Mucosa of rectum (tissue), 2 donors: ENCODE measurements at regions not wholly inside any gene's neighbourhood (a gene's known extent, or its start where the extent isn't known, plus 50 kb on each side); places are given as distances from the start of the nearest gene placed in this dataset.

Source experiments
- H3K27ac ChIP-seq, 2 donors: one replicate each; pipeline ENCODE4 v1.7.0; 2013; ENCODE audit warnings: inconsistent platforms in 2 of 2, low read depth in 2 of 2, low read length in 2 of 2
- H3K27me3 ChIP-seq, 2 donors: one replicate each; pipeline ENCODE4 v1.7.0; 2013; ENCODE audit warnings: low read length in 2 of 2; ENCODE audit not compliant: control insufficient read depth in 2 of 2, insufficient read depth in 2 of 2
- H3K36me3 ChIP-seq, 2 donors: one replicate each; pipeline ENCODE4 v1.7.0; 2013; ENCODE audit warnings: low read length in 2 of 2; ENCODE audit not compliant: control insufficient read depth in 2 of 2, insufficient read depth in 2 of 2
- H3K4me1 ChIP-seq, 2 donors: one replicate each; pipeline ENCODE4 v1.7.0; 2013; ENCODE audit warnings: low read length in 2 of 2, mild to moderate bottlenecking in 1 of 2; ENCODE audit not compliant: control insufficient read depth in 2 of 2, insufficient read depth in 2 of 2
- H3K4me3 ChIP-seq, 2 donors: one replicate each; pipeline ENCODE4 v1.7.0; 2013; ENCODE audit warnings: low read length in 2 of 2
- H3K9ac ChIP-seq, 2 donors: one replicate each; pipeline ENCODE4 v1.7.0; 2013; ENCODE audit warnings: low read length in 2 of 2, low read depth in 1 of 2, mild to moderate bottlenecking in 1 of 2
- H3K9me3 ChIP-seq, 2 donors: one replicate each; pipeline ENCODE4 v1.7.0; 2013; ENCODE audit warnings: low read length in 2 of 2; ENCODE audit not compliant: control insufficient read depth in 2 of 2
- donor health status: healthy.
- donor health status: Normal muscosa, but diverticular disease.

DNA sequence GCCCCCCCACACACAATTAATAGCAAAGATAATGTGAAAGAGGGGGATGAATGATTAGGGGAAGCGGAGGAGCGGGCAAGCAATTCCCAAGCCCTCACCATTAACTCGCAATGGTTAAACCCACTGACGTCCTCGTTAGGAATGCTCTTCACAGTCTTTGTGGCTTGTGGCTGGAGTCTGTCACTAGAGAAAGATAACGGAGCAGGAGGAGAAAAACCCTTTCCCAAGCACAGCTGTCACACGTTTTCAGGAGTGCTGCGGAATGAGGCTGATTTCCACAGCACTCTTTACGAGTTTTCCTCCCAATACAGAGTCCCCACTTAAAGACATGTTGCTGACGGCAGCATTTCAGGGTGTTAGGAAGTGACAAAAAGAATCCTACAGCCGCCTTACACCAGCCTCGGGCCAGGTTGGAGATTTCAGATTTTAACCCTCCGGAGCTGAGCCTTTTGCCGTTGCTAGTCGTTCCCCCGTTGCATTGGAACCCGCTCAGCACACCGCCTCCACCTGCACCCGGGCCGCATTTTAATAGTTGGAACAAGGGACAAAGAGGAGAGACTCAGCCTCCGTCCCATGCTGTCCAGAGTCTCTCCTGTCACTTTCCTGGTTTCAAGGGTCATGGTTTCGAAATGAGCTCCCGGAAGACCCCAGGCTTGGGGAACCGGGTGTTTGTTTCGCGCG, 92.2 kb downstream of the GEMIN8 start:
- H3K9ac ChIP-seq: peak overlapping the region in 1 of 2 donors; percentile 34
- H3K4me3 ChIP-seq: peak overlapping the region; percentile 29 to 48
- H3K9me3 ChIP-seq: no peaks in the 10 kb centered on the region
- no peaks in the 10 kb centered on the region for H3K36me3 ChIP-seq
- H3K27me3 ChIP-seq: peaks cover 21 to 25% of the 10 kb centered on the region in 2 donors
- no peak overlapping the region for H3K27ac ChIP-seq
- peaks cover 0 to 2% of the 10 kb centered on the region in 2 donors for H3K4me1 ChIP-seq

DNA sequence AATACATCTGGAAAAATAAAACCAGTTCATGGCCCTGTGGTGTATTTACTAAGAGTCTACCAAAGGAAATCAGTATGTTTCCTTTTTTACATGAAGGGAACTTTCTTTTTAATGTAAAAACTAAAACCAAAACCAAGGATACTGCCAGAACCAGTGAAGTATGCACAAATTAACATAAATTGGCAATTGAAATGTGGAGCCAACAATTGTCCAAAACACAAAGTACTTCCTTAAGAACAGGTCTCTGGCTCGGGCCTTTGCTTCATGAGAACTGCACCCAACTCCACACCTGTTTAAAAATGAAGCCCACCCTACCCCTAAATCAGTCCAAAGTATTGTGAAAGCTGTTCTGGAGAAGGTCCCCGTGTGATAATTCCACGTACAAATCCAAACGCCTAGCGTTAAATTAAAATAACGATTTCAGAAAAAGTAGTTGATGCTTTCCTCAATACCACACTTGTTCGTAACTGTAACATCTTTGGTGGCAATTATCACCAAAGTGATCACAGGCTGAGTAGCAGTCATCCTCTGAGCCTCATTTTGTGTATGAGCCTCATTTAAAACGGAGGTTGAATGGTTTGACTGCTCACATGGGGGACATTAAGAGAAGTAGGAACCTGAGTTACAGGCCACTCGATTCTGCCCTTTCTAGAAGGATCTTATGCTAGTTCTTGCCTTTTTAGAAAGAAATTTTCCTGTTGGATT, 93.0 kb downstream of the GEMIN8 start:
- H3K9ac ChIP-seq: no peak overlapping the region
- no peaks in the 10 kb centered on the region for H3K36me3 ChIP-seq
- no peak overlapping the region for H3K27ac ChIP-seq
- no peak overlapping the region for H3K4me3 ChIP-seq
- no peaks in the 10 kb centered on the region for H3K9me3 ChIP-seq
- H3K27me3 ChIP-seq: peaks cover 21 to 25% of the 10 kb centered on the region in 2 donors
- H3K4me1 ChIP-seq: peaks cover 0 to 2% of the 10 kb centered on the region in 2 donors

DNA sequence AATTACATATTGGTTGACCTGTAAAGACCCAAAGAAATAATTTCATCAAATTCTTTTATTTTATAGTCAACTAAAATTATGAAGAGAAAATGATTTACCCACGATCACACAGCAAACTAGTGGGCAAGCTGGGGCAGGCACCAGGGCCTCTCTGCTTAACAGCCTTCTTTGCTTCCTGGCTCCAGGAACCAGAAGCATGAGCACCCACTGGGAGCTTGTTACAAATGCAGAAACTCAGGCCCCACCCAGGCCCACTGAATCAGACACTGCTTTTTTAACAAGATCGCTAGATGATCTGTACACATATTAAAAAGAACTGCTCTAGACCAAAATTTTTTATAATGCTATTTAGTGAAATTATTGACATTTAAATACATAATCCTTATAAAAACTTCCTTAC, 95.0 kb downstream of the GEMIN8 start:
- H3K9ac ChIP-seq: no peak overlapping the region
- peaks cover 0 to 2% of the 10 kb centered on the region in 2 donors for H3K4me1 ChIP-seq
- H3K9me3 ChIP-seq: no peaks in the 10 kb centered on the region
- H3K27me3 ChIP-seq: peaks cover 17 to 19% of the 10 kb centered on the region in 2 donors
- no peak overlapping the region for H3K4me3 ChIP-seq
- no peak overlapping the region for H3K27ac ChIP-seq
- no peaks in the 10 kb centered on the region for H3K36me3 ChIP-seq

- H3K9me3 ChIP-seq: no peaks in the 10 kb centered on the region
- H3K4me1 ChIP-seq: peaks cover 0 to 2% of the 10 kb centered on the region in 2 donors
- no peak overlapping the region for H3K4me3 ChIP-seq
- no peaks in the 10 kb centered on the region for H3K36me3 ChIP-seq
- H3K27ac ChIP-seq: no peak overlapping the region
- H3K9ac ChIP-seq: no peak overlapping the region
- H3K27me3 ChIP-seq: peaks cover 12 to 13% of the 10 kb centered on the region in 2 donors
These were observed 95.8 kb downstream of the GEMIN8 start for GRCh38 chrX:13933851-13934250.

GRCh38 chrX:13933352-13933751, 96.3 kb downstream of the GEMIN8 start:
- no peak overlapping the region for H3K9ac ChIP-seq
- no peaks in the 10 kb centered on the region for H3K9me3 ChIP-seq
- H3K27ac ChIP-seq: no peak overlapping the region
- no peaks in the 10 kb centered on the region for H3K36me3 ChIP-seq
- H3K4me3 ChIP-seq: no peak overlapping the region
- H3K27me3 ChIP-seq: peaks cover 12 to 13% of the 10 kb centered on the region in 2 donors
- peaks cover 0 to 2% of the 10 kb centered on the region in 2 donors for H3K4me1 ChIP-seq

DNA sequence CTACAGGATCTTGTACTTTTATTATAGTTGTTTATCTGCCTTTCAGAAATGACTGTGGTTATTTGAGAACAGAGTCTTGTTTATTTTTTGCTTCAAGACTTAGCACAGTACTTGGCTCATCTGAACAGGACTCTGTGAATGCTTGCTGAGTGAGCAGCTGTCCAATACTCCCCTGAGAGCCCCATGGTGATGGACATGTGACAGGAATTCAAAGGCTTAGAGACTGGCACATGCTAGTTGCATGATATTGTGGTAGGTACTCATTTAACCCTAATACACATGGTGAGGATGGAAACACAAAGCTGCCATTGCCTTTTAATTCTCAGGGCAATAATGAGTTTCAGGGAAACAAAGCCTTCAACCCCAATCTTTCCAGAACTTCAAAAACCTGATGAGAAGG, 97.3 kb downstream of the GEMIN8 start:
- Histone ChIP-seq H3K4me3 (no peak overlapping the region), H3K27ac (no peak overlapping the region), H3K9ac (no peak overlapping the region), H3K36me3 (no peaks in the 10 kb centered on the region), H3K27me3 (peaks cover 9 to 13% of the 10 kb centered on the region in 2 donors), H3K9me3 (no peaks in the 10 kb centered on the region), H3K4me1 (no peaks in the 10 kb centered on the region)

- H3K36me3 ChIP-seq: no peaks in the 10 kb centered on the region
- H3K4me1 ChIP-seq: no peaks in the 10 kb centered on the region
- peaks cover 0 to 9% of the 10 kb centered on the region in 2 donors for H3K27me3 ChIP-seq
- H3K9ac ChIP-seq: no peak overlapping the region
- H3K4me3 ChIP-seq: no peak overlapping the region
- peaks cover 0 to 2% of the 10 kb centered on the region in 2 donors for H3K9me3 ChIP-seq
- no peak overlapping the region for H3K27ac ChIP-seq
These were observed 102.5 kb downstream of the GEMIN8 start for GRCh38 chrX:13927175-13927574.

- Histone ChIP-seq H3K9me3 (peaks cover 0 to 2% of the 10 kb centered on the region in 2 donors), H3K27ac (no peak overlapping the region), H3K27me3 (peaks cover 3 to 6% of the 10 kb centered on the region in 2 donors), H3K36me3 (no peaks in the 10 kb centered on the region), H3K4me1 (no peaks in the 10 kb centered on the region), H3K9ac (no peak overlapping the region), H3K4me3 (no peak overlapping the region)
These were observed 105.8 kb downstream of the GEMIN8 start for GRCh38 chrX:13923845-13924244.

GRCh38 chrX:13923289-13923688, 106.4 kb upstream of the GPM6B start:
- no peaks in the 10 kb centered on the region for H3K36me3 ChIP-seq
- H3K27ac ChIP-seq: no peak overlapping the region
- H3K4me1 ChIP-seq: no peaks in the 10 kb centered on the region
- no peak overlapping the region for H3K9ac ChIP-seq
- H3K4me3 ChIP-seq: no peak overlapping the region
- peaks cover 3 to 6% of the 10 kb centered on the region in 2 donors for H3K27me3 ChIP-seq
- peaks cover 0 to 2% of the 10 kb centered on the region in 2 donors for H3K9me3 ChIP-seq

GRCh38 chrX:13917507-13917906, 100.6 kb upstream of the GPM6B start:
- H3K4me3 ChIP-seq: no peak overlapping the region
- H3K9me3 ChIP-seq: no peaks in the 10 kb centered on the region
- H3K9ac ChIP-seq: no peak overlapping the region
- H3K4me1 ChIP-seq: no peaks in the 10 kb centered on the region
- H3K27ac ChIP-seq: no peak overlapping the region
- peaks cover 3% of the 10 kb centered on the region in 2 donors for H3K27me3 ChIP-seq
- no peaks in the 10 kb centered on the region for H3K36me3 ChIP-seq
